GM12891 (cell line): ENCODE measurements at regions not wholly inside any gene's neighbourhood (a gene's known extent, or its start where the extent isn't known, plus 50 kb on each side); places are given as distances from the start of the nearest gene placed in this dataset.
"Not testable (repeated sequence)": the region's sequence is repeated elsewhere in the genome, so short reads cannot be mapped to it uniquely, and the experiment has no call there.

Experiments
- DNase-seq: peaks from one replicate; pipeline ENCODE4 v3.0.0; 2011; ENCODE audit warnings: low spot score; ENCODE audit not compliant: insufficient read length
- FAIRE-seq: peaks from 2 replicates; lab custom pipeline; 2011; peaks lifted over from hg19 to GRCh38; lab: Jason Lieb, UNC
- PAX5 ChIP-seq: IDR thresholded peaks from 2 replicates; pipeline ENCODE4 v1.6.1; 2011; ENCODE audit warnings: low read length, moderate library complexity, mild to moderate bottlenecking; ENCODE audit not compliant: insufficient read depth, severe bottlenecking
- POLR2A ChIP-seq: IDR thresholded peaks from 2 replicates; pipeline ENCODE4 v1.6.1; 2011; ENCODE audit warnings: low read depth, low read length, control low read depth
- POLR2AphosphoS5 ChIP-seq: IDR thresholded peaks from 2 replicates; pipeline ENCODE4 v1.6.1; 2011; ENCODE audit warnings: low read depth, low read length, control low read depth
- POU2F2 ChIP-seq: IDR thresholded peaks from 2 replicates; pipeline ENCODE4 v1.6.1; 2011; ENCODE audit warnings: low read depth, mild to moderate bottlenecking, control low read depth, low read length, moderate library complexity
- SPI1 ChIP-seq: IDR thresholded peaks from 2 replicates; pipeline ENCODE4 v1.6.1; 2011; ENCODE audit warnings: low read depth, low read length, control low read depth
- TAF1 ChIP-seq: IDR thresholded peaks from 2 replicates; pipeline ENCODE4 v1.6.1; 2011; ENCODE audit warnings: low read depth, low read length, control low read depth

DNA sequence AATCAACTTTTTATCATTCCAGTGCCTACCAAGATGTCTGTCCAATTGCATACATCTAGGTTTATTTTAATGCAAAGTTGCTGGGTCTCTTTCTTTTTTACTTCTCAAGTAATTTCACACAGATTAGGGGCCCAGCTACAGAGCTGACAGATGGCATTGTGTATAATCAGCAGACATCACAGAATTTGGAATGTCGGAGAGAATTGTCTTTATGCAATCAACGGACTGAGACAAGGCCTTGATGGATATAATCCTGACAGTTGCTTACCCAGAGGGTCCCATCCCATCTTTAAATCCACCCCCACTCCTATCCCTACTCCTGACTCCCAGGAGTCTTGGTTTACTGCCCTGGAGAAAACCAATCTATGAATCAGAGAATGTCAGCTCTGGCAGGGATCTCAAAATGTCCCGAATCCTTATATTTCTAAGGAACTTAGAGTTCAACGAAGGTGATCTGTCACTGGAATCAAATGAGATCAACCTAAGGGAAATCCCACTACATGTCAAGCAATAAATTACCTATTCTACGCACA, 142.0 kb downstream of the LRATD1 start:
- FAIRE-seq, result no peak
- no peak for DNase-seq
- no peak for TF ChIP-seq TAF1
- TF ChIP-seq POLR2AphosphoS5, result no peak
- TF ChIP-seq SPI1, result no peak
- TF ChIP-seq POU2F2, result no peak
- TF ChIP-seq PAX5, result no peak
- no peak for TF ChIP-seq POLR2A

DNA sequence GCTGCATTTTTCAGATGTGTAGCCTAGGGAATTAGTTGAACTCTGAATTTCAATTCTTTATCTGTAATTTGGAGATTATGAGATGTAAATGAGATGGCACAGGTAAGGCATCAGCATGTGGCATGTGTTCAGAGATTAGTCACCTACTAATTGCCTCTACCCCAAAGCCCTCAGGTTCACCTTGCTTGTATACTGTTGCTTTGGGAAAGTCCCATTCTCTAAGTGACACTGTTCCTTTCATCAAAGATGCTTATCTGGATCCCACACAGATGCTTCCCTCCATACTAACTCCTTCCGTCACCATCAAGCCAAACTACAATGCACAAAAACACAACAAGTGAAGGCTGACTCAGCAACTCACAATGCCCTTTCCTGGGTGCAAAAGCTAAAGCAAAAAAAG, 143.7 kb downstream of the LRATD1 start:
- no peak for DNase-seq
- TF ChIP-seq PAX5 (no peak), POLR2A (no peak), POLR2AphosphoS5 (no peak), POU2F2 (no peak), TAF1 (no peak), SPI1 (no peak)
- no peak for FAIRE-seq

DNA sequence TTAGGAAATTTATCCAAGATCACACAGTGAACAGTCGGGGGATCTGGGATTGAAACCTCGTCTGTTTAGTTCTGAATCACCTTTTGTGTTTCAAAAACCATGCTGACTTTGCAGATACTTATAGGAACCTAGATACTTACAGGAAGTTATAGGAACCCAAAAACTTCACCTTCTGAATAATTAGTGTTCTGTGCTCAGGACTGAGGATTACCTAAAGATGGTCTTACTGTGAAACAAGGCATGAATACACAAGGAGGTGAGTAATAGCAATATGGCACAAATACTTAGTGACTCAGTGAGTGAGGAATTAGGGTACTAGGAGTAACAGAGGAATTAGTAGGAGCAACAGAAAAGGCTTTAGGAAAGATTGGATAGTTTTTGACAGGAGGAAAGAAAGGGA, 145.5 kb downstream of the LRATD1 start:
- FAIRE-seq (no peak), DNase-seq (no peak)
- TF ChIP-seq SPI1 (no peak), POLR2AphosphoS5 (no peak), POU2F2 (no peak), POLR2A (no peak), PAX5 (no peak), TAF1 (no peak)

DNA sequence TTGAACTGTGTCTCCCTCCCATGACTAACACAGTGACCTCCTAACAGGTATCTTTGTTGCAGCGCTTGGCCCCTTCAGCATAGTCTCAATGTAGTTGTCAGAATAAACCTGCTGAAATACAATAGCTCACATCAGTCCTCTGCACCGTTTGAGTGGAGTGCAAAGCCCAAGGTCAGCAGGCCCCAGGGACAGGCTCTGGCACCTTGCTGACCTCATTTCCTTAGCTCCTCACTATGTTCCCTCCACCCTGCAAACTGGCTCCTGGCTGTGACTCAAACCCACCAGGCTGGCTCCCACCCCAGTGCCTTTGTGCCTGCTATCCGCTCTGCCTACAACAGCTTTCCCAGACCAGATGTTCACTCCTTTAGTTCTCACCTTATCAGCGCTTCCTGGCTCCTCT, 146.7 kb downstream of the LRATD1 start:
- no peak for DNase-seq
- no peak for FAIRE-seq
- TF ChIP-seq PAX5 (no peak), SPI1 (no peak), POLR2A (no peak), POU2F2 (no peak), TAF1 (no peak), POLR2AphosphoS5 (no peak)

DNA sequence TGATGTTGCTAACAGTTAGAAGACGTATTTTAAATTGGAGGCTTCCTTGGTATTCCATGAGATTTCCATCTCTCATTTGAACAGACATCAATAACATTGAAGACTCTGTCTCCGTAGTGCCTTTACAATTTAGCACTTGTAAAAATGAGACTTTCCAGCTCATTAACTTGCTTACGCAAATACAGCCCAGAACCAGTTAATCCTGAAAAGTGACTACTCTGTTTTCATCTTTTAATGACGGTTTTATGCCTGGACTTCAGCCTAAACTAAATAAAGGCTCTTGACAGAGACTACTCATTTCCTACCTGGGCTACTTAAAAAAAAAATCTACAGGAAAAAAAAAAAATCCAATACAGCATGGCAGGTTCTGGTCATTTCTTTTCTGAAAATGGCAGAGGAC, 148.6 kb downstream of the LRATD1 start:
- FAIRE-seq (no peak), DNase-seq (no peak)
- TF ChIP-seq SPI1 (no peak), PAX5 (no peak), POU2F2 (no peak), POLR2AphosphoS5 (no peak), TAF1 (no peak), POLR2A (no peak)

DNA sequence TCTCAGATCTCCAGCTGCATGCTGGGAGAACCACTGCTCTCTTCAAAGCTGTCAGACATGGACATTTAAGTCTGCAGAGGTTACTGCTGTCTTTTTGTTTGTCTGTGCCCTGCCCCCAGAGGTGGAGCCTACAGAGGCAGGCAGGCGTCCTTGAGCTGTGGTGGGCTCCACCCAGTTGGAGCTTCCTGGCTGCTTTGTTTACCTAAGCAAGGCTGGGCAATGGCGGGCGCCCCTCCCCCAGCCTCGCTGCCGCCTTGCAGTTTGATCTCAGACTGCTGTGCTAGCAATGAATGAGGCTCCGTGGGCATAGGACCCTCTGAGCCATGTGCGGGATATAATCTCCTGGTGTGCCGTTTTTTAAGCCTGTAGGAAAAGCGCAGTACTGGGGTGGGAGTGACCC, 156.3 kb downstream of the LRATD1 start:
- FAIRE-seq, DNase-seq: not testable (repeated sequence)

DNA sequence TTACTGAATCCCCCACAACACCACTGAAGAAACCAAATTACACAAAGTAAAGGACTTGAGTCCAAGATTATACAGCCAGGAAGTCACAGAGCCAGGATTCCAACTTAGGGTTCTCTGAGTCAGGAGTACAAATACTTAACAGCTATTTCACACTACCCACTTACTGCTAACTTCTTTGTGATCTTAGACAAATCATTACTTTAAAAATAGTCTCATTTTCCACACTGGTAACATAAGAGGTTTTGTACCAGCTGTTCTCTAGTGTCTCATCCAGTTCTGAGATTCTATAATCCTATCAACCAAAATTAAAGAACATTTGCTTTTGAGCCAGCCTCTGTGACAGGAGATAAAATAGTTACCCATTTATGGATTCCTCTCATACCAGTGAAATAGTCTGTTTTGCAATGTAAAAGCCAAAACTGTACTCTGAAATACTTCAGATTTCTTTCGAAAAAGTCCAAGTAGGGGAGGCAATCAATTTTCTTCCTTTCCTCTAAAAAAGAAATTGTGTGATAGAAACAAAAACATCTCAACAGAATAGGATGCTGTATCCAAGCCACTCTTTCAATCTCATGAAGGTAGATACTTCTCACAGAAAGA, 157.6 kb downstream of the LRATD1 start:
- FAIRE-seq (no peak), DNase-seq (no peak)
- TF ChIP-seq POLR2A (no peak), POLR2AphosphoS5 (no peak), SPI1 (no peak), TAF1 (no peak), PAX5 (no peak), POU2F2 (no peak)

DNA sequence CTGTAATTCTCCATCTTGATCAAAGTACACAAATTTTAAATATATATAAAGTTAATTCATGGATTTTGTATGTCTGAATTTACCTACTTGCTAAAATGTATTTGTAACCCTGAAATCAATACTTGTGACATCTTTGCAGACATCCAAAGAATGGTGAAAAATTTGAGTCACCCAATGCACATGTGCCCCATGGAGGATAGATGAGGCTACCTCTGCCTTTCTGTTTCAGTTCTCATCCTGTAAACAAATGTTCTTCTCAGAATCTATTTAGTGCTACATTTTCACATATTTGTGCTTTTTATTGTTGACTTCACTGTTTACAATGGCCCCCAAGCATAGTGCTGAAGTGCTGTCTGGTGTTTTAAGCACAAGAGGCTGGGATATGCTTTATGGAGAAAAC, 171.5 kb downstream of the LRATD1 start:
- TF ChIP-seq PAX5 (no peak), POLR2AphosphoS5 (no peak), SPI1 (no peak), TAF1 (no peak), POU2F2 (no peak), POLR2A (no peak)
- no peak for FAIRE-seq
- DNase-seq, result no peak

DNA sequence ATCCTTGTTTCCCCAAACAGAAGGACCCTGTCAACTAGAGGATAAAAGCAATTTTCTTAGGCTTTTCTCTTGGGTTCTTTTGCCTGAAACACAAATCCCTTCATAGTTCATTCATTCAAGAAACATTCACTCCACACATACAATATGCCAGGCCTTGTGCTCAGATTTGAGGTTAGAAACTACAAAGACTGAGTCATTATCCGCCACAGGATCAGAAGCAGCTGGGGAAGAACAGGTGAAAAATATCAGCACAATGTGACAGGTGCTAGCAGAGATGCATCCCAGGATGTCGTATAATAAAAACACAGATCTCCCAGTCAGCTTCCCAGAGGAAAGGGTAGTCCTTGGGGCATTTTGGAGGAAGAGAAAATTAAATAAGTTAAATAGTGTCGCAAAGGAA, 172.4 kb downstream of the LRATD1 start:
- DNase-seq (no peak), FAIRE-seq (no peak)
- TF ChIP-seq PAX5 (no peak), SPI1 (no peak)

DNA sequence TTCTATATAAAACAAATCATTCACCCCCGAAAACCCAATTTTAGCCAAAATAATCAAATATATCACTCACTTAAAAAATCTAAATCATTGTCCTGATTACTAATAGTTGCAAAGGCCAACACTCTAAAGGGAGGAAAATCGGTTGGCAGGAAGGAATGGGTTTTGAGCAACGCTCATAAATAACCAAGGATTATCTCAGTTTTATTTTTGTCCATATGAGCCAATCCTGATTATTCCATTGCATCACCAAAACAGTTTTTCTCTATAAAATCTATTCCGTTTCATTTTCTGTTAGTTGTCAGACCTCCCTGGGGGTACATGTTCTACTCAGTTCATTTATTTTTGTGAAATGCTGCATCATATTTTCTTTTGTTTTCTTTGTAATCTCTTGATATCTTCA, 174.1 kb downstream of the LRATD1 start:
- TF ChIP-seq POU2F2, result no peak
- no peak for TF ChIP-seq PAX5
- TF ChIP-seq TAF1, result no peak
- no peak for TF ChIP-seq SPI1
- TF ChIP-seq POLR2AphosphoS5, result no peak
- no peak for TF ChIP-seq POLR2A
- FAIRE-seq (no peak), DNase-seq (no peak)

DNA sequence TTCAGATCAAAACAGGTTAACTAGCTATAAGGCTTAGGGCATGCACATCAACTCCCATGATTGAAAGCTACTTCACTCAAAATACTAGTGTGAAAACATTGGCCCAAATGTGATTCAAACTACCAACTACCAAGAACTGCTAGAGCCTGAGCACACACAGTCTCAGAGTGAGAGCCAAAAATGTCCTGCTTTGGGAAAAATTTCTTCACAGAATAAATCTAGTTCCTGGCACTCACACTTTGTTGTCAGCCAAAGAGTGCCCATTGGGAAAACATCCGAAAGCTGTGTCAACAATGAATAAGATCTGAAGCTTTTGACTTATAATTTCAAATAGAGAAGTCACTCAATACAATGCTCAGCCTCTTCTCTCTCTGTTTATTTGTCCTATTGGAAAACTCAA, 182.7 kb downstream of the LRATD1 start:
- DNase-seq, result no peak
- FAIRE-seq, result no peak
- no peak for TF ChIP-seq PAX5
- TF ChIP-seq POLR2A, result no peak
- TF ChIP-seq TAF1, result no peak
- TF ChIP-seq SPI1, result no peak
- no peak for TF ChIP-seq POU2F2
- no peak for TF ChIP-seq POLR2AphosphoS5
